ENCODE measurements at regions not wholly inside any gene's neighbourhood (a gene's known extent, or its start where the extent isn't known, plus 50 kb on each side); places are given as distances from the start of the nearest gene placed in this dataset.

DNA sequence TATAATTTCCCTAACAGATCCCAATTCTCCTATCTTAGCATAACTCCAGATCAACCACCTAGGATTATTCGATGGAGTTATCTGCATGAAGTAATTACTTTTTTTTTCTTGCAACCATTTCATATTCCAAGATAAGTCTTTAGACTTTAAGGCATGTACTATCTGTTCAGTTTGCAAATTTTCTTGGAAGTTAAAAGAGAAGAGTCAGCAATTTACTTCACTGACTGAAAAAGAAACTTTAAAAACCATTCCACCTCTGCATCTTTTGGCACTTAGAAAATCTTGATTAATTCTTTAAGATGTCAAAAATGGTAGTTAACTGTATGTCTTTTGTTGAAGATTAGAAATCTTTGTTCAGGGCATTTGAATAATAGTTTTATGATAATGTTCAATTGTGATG lies 830.5 kb upstream of the KLHL29 start:
- TF ChIP-seq, protein P1, sequence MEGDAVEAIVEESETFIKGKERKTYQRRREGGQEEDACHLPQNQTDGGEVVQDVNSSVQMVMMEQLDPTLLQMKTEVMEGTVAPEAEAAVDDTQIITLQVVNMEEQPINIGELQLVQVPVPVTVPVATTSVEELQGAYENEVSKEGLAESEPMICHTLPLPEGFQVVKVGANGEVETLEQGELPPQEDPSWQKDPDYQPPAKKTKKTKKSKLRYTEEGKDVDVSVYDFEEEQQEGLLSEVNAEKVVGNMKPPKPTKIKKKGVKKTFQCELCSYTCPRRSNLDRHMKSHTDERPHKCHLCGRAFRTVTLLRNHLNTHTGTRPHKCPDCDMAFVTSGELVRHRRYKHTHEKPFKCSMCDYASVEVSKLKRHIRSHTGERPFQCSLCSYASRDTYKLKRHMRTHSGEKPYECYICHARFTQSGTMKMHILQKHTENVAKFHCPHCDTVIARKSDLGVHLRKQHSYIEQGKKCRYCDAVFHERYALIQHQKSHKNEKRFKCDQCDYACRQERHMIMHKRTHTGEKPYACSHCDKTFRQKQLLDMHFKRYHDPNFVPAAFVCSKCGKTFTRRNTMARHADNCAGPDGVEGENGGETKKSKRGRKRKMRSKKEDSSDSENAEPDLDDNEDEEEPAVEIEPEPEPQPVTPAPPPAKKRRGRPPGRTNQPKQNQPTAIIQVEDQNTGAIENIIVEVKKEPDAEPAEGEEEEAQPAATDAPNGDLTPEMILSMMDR (IDR thresholded peaks at IDR 0.05 in 4 of 5, conservative IDR thresholded peaks at IDR 0.05 in 1 of 5): no peak
- no peak for TF ChIP-seq POLR2A (IDR thresholded peaks at IDR 0.05)

Measured in gastrocnemius medialis (tissue), 4 donors.